Neural cell (in vitro differentiated cells): ENCODE measurements at regions not wholly inside any gene's neighbourhood (a gene's known extent, or its start where the extent isn't known, plus 50 kb on each side); places are given as distances from the start of the nearest gene placed in this dataset.

Experiments used
- H2AFZ ChIP-seq: fragments of 200-600, 300-800 bp; sonication (generic), shearing (Covaris generic); 2 replicates; pipeline ENCODE4 v1.6.0; 2014; ENCODE audit warnings: low read depth, mild to moderate bottlenecking, antibody characterized with exemption, low read length, moderate library complexity
- H3F3A ChIP-seq: fragments of 200-600 bp; shearing (Covaris generic); 2 replicates; pipeline ENCODE4 v1.6.1; 2016; ENCODE audit warnings: mild to moderate bottlenecking, moderate library complexity, mixed read lengths, antibody characterized with exemption, low read length; ENCODE audit not compliant: insufficient read depth, poor library complexity, severe bottlenecking
- H3K27ac ChIP-seq: fragments of 200-600, 300-800 bp; sonication (generic), shearing (Covaris generic); 2 replicates; pipeline ENCODE4 v1.5.1; 2014; ENCODE audit warnings: mild to moderate bottlenecking, low read length, moderate library complexity
- H3K27me3 ChIP-seq: fragments of 300-800, 200-600 bp; sonication (generic), shearing (Covaris generic); 2 replicates; pipeline ENCODE4 v1.6.0; 2014; ENCODE audit warnings: mild to moderate bottlenecking, low read depth, low read length, moderate library complexity; ENCODE audit not compliant: insufficient read depth
- H3K36me3 ChIP-seq: fragments of 300-800, 200-600 bp; sonication (generic), shearing (Covaris generic); 2 replicates; pipeline ENCODE4 v1.5.1; 2014; ENCODE audit warnings: mild to moderate bottlenecking, antibody characterized with exemption, low read length, moderate library complexity; ENCODE audit not compliant: insufficient read depth
- H3K4me2 ChIP-seq: fragments of 300-800, 200-600 bp; sonication (generic), shearing (Covaris generic); 2 replicates; pipeline ENCODE4 v1.6.0; 2014; ENCODE audit warnings: mild to moderate bottlenecking, low read length
- H3K4me3 ChIP-seq: fragments of 300-800, 200-600 bp; sonication (generic), shearing (Covaris generic); 2 replicates; pipeline ENCODE4 v1.5.1; 2014; ENCODE audit warnings: mild to moderate bottlenecking, low read length, moderate library complexity
- H3K79me2 ChIP-seq: fragments of 200-600 bp; shearing (Covaris generic); replicated peaks from 2 replicates; pipeline ENCODE4 v1.6.0; 2014; ENCODE audit warnings: mild to moderate bottlenecking, low read length, moderate library complexity; ENCODE audit not compliant: insufficient read depth
- H3K9ac ChIP-seq: fragments of 300-800, 200-600 bp; sonication (generic), shearing (Covaris generic); 2 replicates; pipeline ENCODE4 v1.6.1; 2016; ENCODE audit warnings: mild to moderate bottlenecking, low read length, mixed read lengths
- H3K9me2 ChIP-seq: fragments of 200-600 bp; shearing (Covaris generic); 2 replicates; pipeline ENCODE4 v1.6.1; 2016; ENCODE audit warnings: mild to moderate bottlenecking, low read length, mixed read lengths; ENCODE audit not compliant: insufficient read depth
- H3K9me3 ChIP-seq: fragments of 200-600, 300-800 bp; sonication (generic), shearing (Covaris generic); 2 replicates; pipeline ENCODE4 v1.6.1; 2016; ENCODE audit warnings: mild to moderate bottlenecking, mixed run types, low read length, moderate library complexity, mixed read lengths
- H4K20me1 ChIP-seq: fragments of 200-600 bp; shearing (Covaris generic); 2 replicates; pipeline ENCODE4 v1.6.1; 2016; ENCODE audit warnings: mild to moderate bottlenecking, mixed run types; ENCODE audit not compliant: insufficient read depth
- CTCF ChIP-seq: fragments of 450-650 bp; IDR thresholded peaks from 2 replicates; pipeline ENCODE4 v1.5.1; 2014; ENCODE audit warnings: antibody characterized with exemption, mild to moderate bottlenecking, moderate library complexity; ENCODE audit not compliant: poor library complexity, severe bottlenecking
- EP300 ChIP-seq: fragments of 450-650 bp; conservative IDR thresholded peaks from 2 replicates; pipeline ENCODE4 v1.6.1; 2014; ENCODE audit warnings: antibody characterized with exemption, mild to moderate bottlenecking, moderate library complexity; ENCODE audit not compliant: poor library complexity, severe bottlenecking
- EZH2 ChIP-seq: fragments of 200-600, 300-800 bp; shearing (Covaris generic), sonication (generic); IDR thresholded peaks from 2 replicates; pipeline ENCODE4 v1.6.1; 2014; ENCODE audit warnings: antibody characterized with exemption, low read length, borderline replicate concordance, mild to moderate bottlenecking; ENCODE audit not compliant: insufficient read depth, poor library complexity, severe bottlenecking
- MXI1 ChIP-seq: fragments of 450-650 bp; conservative IDR thresholded peaks from 2 replicates; pipeline ENCODE4 v1.6.1; 2014; ENCODE audit warnings: antibody characterized with exemption, mild to moderate bottlenecking; ENCODE audit not compliant: poor library complexity, severe bottlenecking
- POLR2AphosphoS5 ChIP-seq: IDR thresholded peaks from 2 replicates; pipeline ENCODE4 v1.6.1; 2012
- RAD21 ChIP-seq: fragments of 450-650 bp; conservative IDR thresholded peaks from 2 replicates; pipeline ENCODE4 v1.6.1; 2014; ENCODE audit warnings: antibody characterized with exemption, mild to moderate bottlenecking, moderate library complexity
- REST ChIP-seq: IDR thresholded peaks from 2 replicates; pipeline ENCODE4 v1.6.1; 2012; ENCODE audit warnings: borderline replicate concordance
- SMC3 ChIP-seq: fragments of 450-650 bp; conservative IDR thresholded peaks from 2 replicates; pipeline ENCODE4 v1.6.1; 2014; ENCODE audit warnings: antibody characterized with exemption, mild to moderate bottlenecking, moderate library complexity; ENCODE audit not compliant: poor library complexity
- TAF1 ChIP-seq: IDR thresholded peaks from 2 replicates; pipeline ENCODE4 v1.6.1; 2012; ENCODE audit warnings: low read depth

GRCh38 chr11:29293825-29294224 lies 723.0 kb downstream of the KCNA4 start:
- Histone ChIP-seq H4K20me1 (no peaks in the 10 kb centered on the region), H3K27ac (no peak overlapping the region), H3F3A (no peaks in the 10 kb centered on the region), H3K9me2 (no peaks in the 10 kb centered on the region), H3K9ac (no peak overlapping the region), H2AFZ (no peak overlapping the region), H3K9me3 (no peaks in the 10 kb centered on the region), H3K4me3 (no peak overlapping the region), H3K4me2 (no peak overlapping the region), H3K36me3 (no peaks in the 10 kb centered on the region), H3K27me3 (no peaks in the 10 kb centered on the region), H3K79me2 (no peaks in the 10 kb centered on the region)
- no peak for TF ChIP-seq SMC3
- no peak for TF ChIP-seq TAF1
- TF ChIP-seq RAD21: no peak
- TF ChIP-seq MXI1: no peak
- TF ChIP-seq EP300: no peak
- no peak for TF ChIP-seq POLR2AphosphoS5
- no peak for TF ChIP-seq CTCF
- TF ChIP-seq EZH2: no peak
- TF ChIP-seq REST: no peak

GRCh38 chr11:29282088-29282487 lies 734.7 kb downstream of the KCNA4 start:
- TF ChIP-seq TAF1 (no peak), EP300 (no peak), CTCF (no peak), MXI1 (no peak), EZH2 (no peak), SMC3 (no peak)
- Histone ChIP-seq H3K27ac (no peak overlapping the region), H3K9me2 (no peaks in the 10 kb centered on the region), H4K20me1 (no peaks in the 10 kb centered on the region), H3K27me3 (no peaks in the 10 kb centered on the region), H2AFZ (no peak overlapping the region), H3K79me2 (no peaks in the 10 kb centered on the region), H3K4me2 (no peak overlapping the region), H3K4me3 (no peak overlapping the region), H3K9ac (no peak overlapping the region), H3K36me3 (no peaks in the 10 kb centered on the region), H3F3A (no peaks in the 10 kb centered on the region), H3K9me3 (no peaks in the 10 kb centered on the region)
